Mesendoderm (in vitro differentiated cells): ENCODE measurements at regions not wholly inside any gene's neighbourhood (a gene's known extent, or its start where the extent isn't known, plus 50 kb on each side); places are given as distances from the start of the nearest gene placed in this dataset.
A peak's percentile ranks its signal among the peaks of the same experiment; 100 is the strongest.

Experiments used
- DNase-seq: peaks from one replicate; pipeline ENCODE4 v3.0.0; 2013
- H2AK5ac ChIP-seq: 2 replicates; pipeline ENCODE4 v1.6.1; 2013; ENCODE audit warnings: low read length, inconsistent platforms
- H2BK120ac ChIP-seq: 2 replicates; pipeline ENCODE4 v1.6.1; 2013; ENCODE audit warnings: low read depth, mild to moderate bottlenecking, low read length, moderate library complexity, mixed read lengths
- H2BK15ac ChIP-seq: replicated peaks from 2 replicates; pipeline ENCODE4 v1.6.1; 2013; ENCODE audit warnings: low read depth, mild to moderate bottlenecking, moderate library complexity
- H2BK5ac ChIP-seq: 2 replicates; pipeline ENCODE4 v1.6.1; 2013; ENCODE audit warnings: low read length, inconsistent platforms
- H3K18ac ChIP-seq: 2 replicates; pipeline ENCODE4 v1.6.1; 2013; ENCODE audit warnings: mild to moderate bottlenecking, low read length, mixed read lengths
- H3K23ac ChIP-seq: one replicate; pipeline ENCODE4 v1.6.1; 2013; ENCODE audit warnings: low read length
- H3K27ac ChIP-seq: 2 replicates; pipeline ENCODE4 v1.5.1; 2013; ENCODE audit warnings: low read depth, mild to moderate bottlenecking, inconsistent platforms, low read length, moderate library complexity
- H3K27me3 ChIP-seq: 2 replicates; pipeline ENCODE4 v1.6.1; 2013; ENCODE audit warnings: low read length, control low read depth, mild to moderate bottlenecking, inconsistent platforms; ENCODE audit not compliant: insufficient read depth, poor library complexity
- H3K36me3 ChIP-seq: 2 replicates; pipeline ENCODE4 v1.6.1; 2013; ENCODE audit warnings: low read length, inconsistent platforms; ENCODE audit not compliant: control insufficient read depth, insufficient read depth
- H3K4ac ChIP-seq: one replicate; pipeline ENCODE4 v1.6.1; 2013; ENCODE audit warnings: low read depth, mild to moderate bottlenecking, low read length, moderate library complexity
- H3K4me1 ChIP-seq: 2 replicates; pipeline ENCODE4 v1.6.1; 2013; ENCODE audit warnings: low read depth, low read length, inconsistent platforms; ENCODE audit not compliant: control insufficient read depth
- H3K4me2 ChIP-seq: 2 replicates; pipeline ENCODE4 v1.6.1; 2013; ENCODE audit warnings: low read length
- H3K4me3 ChIP-seq: 2 replicates; pipeline ENCODE4 v1.5.1; 2013; ENCODE audit warnings: mild to moderate bottlenecking, low read length
- H3K56ac ChIP-seq: one replicate; pipeline ENCODE4 v1.6.1; 2013; ENCODE audit warnings: low read length
- H3K79me1 ChIP-seq: 2 replicates; pipeline ENCODE4 v1.6.1; 2013; ENCODE audit warnings: low read length, inconsistent platforms
- H3K79me2 ChIP-seq: 2 replicates; pipeline ENCODE4 v1.6.1; 2013; ENCODE audit warnings: mild to moderate bottlenecking, low read length; ENCODE audit not compliant: control insufficient read depth, insufficient read depth
- H3K9ac ChIP-seq: 2 replicates; pipeline ENCODE4 v1.6.1; 2013; ENCODE audit warnings: low read length, inconsistent platforms
- H4K5ac ChIP-seq: one replicate; pipeline ENCODE4 v1.6.1; 2013; ENCODE audit warnings: low read length
- H4K8ac ChIP-seq: one replicate; pipeline ENCODE4 v1.6.1; 2013; ENCODE audit warnings: low read depth, mild to moderate bottlenecking, control low read depth, low read length, moderate library complexity
- WGBS: extraction: QIAGEN DNeasy Blood & Tissue Kit; methylation state at CpG from one replicate; pipeline ENCODE4 v1.1.7; 2013; ENCODE audit warnings: low lambda C conversion rate, missing lambda C conversion rate; ENCODE audit not compliant: insufficient coverage; ENCODE audit errors: extremely low coverage; 5-methylcytosine and 5-hydroxymethylcytosine counted together

- WGBS = no CpG with 5 or more reads among the region's 1 CpG
- Histone ChIP-seq H3K4ac (peak overlapping the region; percentile 31), H3K56ac (peak overlapping the region; percentile 42), H3K79me2 (no peaks in the 10 kb centered on the region), H3K9ac (no peak overlapping the region), H3K4me1 (peaks cover 2% of the 10 kb centered on the region), H3K79me1 (no peaks in the 10 kb centered on the region), H2AK5ac (no peak overlapping the region), H3K23ac (no peak overlapping the region), H2BK15ac (no peak overlapping the region), H3K4me3 (no peak overlapping the region), H3K4me2 (no peak overlapping the region), H3K18ac (peak overlapping the region; percentile 80), H3K36me3 (no peaks in the 10 kb centered on the region), H4K5ac (no peak overlapping the region), H4K8ac (no peak overlapping the region), H3K27ac (no peak overlapping the region), H3K27me3 (no peaks in the 10 kb centered on the region), H2BK120ac (no peak overlapping the region), H2BK5ac (no peak overlapping the region)
- peak; percentile 58 for DNase-seq
These were observed 637.4 kb downstream of the ZNF674 start for GRCh38 chrX:45907786-45908185.

GRCh38 chrX:45903781-45904201 lies 641.4 kb downstream of the ZNF674 start:
- Histone ChIP-seq H3K4me1 (peaks cover 2% of the 10 kb centered on the region), H3K9ac (no peak overlapping the region), H3K18ac (no peak overlapping the region), H3K23ac (no peak overlapping the region), H3K79me2 (no peaks in the 10 kb centered on the region), H3K4me3 (no peak overlapping the region), H3K4ac (no peak overlapping the region), H3K36me3 (no peaks in the 10 kb centered on the region), H4K5ac (no peak overlapping the region), H3K27me3 (no peaks in the 10 kb centered on the region), H4K8ac (no peak overlapping the region), H2BK15ac (no peak overlapping the region), H3K4me2 (no peak overlapping the region), H2BK5ac (no peak overlapping the region), H2BK120ac (no peak overlapping the region), H3K56ac (peak overlapping the region; percentile 37), H3K27ac (no peak overlapping the region), H2AK5ac (no peak overlapping the region), H3K79me1 (no peaks in the 10 kb centered on the region)
- WGBS = no CpG with 5 or more reads among the region's 5 CpGs
- DNase-seq = peak; percentile 91

GRCh38 chrX:45900766-45901615 lies 644.2 kb downstream of the ZNF674 start:
- Histone ChIP-seq H3K27me3 (no peaks in the 10 kb centered on the region), H3K79me2 (no peaks in the 10 kb centered on the region), H3K27ac (no peak overlapping the region), H2AK5ac (no peak overlapping the region), H3K9ac (no peak overlapping the region), H4K8ac (no peak overlapping the region), H3K4me2 (no peak overlapping the region), H3K4me3 (no peak overlapping the region), H2BK120ac (no peak overlapping the region), H3K56ac (no peak overlapping the region), H4K5ac (no peak overlapping the region), H2BK15ac (no peak overlapping the region), H3K4ac (no peak overlapping the region), H3K79me1 (no peaks in the 10 kb centered on the region), H3K23ac (no peak overlapping the region), H3K36me3 (no peaks in the 10 kb centered on the region), H3K18ac (peak overlapping the region; percentile 51), H3K4me1 (peaks cover 2% of the 10 kb centered on the region), H2BK5ac (no peak overlapping the region)
- WGBS = no CpG with 5 or more reads among the region's 9 CpGs
- no peak for DNase-seq

- Histone ChIP-seq H3K4me2 (no peak overlapping the region), H3K9ac (no peak overlapping the region), H3K79me2 (no peaks in the 10 kb centered on the region), H4K8ac (no peak overlapping the region), H2BK120ac (no peak overlapping the region), H3K27ac (no peak overlapping the region), H3K27me3 (no peaks in the 10 kb centered on the region), H2BK15ac (no peak overlapping the region), H3K56ac (no peak overlapping the region), H3K18ac (no peak overlapping the region), H3K36me3 (no peaks in the 10 kb centered on the region), H3K79me1 (no peaks in the 10 kb centered on the region), H3K4me1 (no peaks in the 10 kb centered on the region), H3K23ac (no peak overlapping the region), H2BK5ac (no peak overlapping the region), H2AK5ac (no peak overlapping the region), H3K4ac (no peak overlapping the region), H4K5ac (no peak overlapping the region), H3K4me3 (no peak overlapping the region)
- DNase-seq = no peak
- WGBS = no CpG with 5 or more reads among the region's 4 CpGs
These were observed 650.2 kb downstream of the ZNF674 start for GRCh38 chrX:45894864-45895645.

GRCh38 chrX:45889471-45889870 lies 655.8 kb downstream of the ZNF674 start:
- H2BK15ac ChIP-seq = no peak overlapping the region
- no peak overlapping the region for H3K9ac ChIP-seq
- no peak overlapping the region for H2AK5ac ChIP-seq
- H3K23ac ChIP-seq = no peak overlapping the region
- H3K79me2 ChIP-seq = no peaks in the 10 kb centered on the region
- no peak overlapping the region for H3K4me3 ChIP-seq
- H4K5ac ChIP-seq = no peak overlapping the region
- H4K8ac ChIP-seq = no peak overlapping the region
- no peaks in the 10 kb centered on the region for H3K4me1 ChIP-seq
- no peak overlapping the region for H2BK120ac ChIP-seq
- H2BK5ac ChIP-seq = no peak overlapping the region
- no peaks in the 10 kb centered on the region for H3K36me3 ChIP-seq
- H3K18ac ChIP-seq = no peak overlapping the region
- no peaks in the 10 kb centered on the region for H3K79me1 ChIP-seq
- WGBS = no CpG with 5 or more reads among the region's 8 CpGs
- H3K27me3 ChIP-seq = no peaks in the 10 kb centered on the region
- H3K4ac ChIP-seq = no peak overlapping the region
- DNase-seq = no peak
- no peak overlapping the region for H3K27ac ChIP-seq
- no peak overlapping the region for H3K56ac ChIP-seq
- H3K4me2 ChIP-seq = no peak overlapping the region
